ENCODE measurements at regions not wholly inside any gene's neighbourhood (a gene's known extent, or its start where the extent isn't known, plus 50 kb on each side); places are given as distances from the start of the nearest gene placed in this dataset.

GRCh38 chr12:123094349-123095077 lies 56.4 kb downstream of the PITPNM2 start (continued):
- TF ChIP-seq, protein P1, sequence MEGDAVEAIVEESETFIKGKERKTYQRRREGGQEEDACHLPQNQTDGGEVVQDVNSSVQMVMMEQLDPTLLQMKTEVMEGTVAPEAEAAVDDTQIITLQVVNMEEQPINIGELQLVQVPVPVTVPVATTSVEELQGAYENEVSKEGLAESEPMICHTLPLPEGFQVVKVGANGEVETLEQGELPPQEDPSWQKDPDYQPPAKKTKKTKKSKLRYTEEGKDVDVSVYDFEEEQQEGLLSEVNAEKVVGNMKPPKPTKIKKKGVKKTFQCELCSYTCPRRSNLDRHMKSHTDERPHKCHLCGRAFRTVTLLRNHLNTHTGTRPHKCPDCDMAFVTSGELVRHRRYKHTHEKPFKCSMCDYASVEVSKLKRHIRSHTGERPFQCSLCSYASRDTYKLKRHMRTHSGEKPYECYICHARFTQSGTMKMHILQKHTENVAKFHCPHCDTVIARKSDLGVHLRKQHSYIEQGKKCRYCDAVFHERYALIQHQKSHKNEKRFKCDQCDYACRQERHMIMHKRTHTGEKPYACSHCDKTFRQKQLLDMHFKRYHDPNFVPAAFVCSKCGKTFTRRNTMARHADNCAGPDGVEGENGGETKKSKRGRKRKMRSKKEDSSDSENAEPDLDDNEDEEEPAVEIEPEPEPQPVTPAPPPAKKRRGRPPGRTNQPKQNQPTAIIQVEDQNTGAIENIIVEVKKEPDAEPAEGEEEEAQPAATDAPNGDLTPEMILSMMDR (CRISPR knock-in tag; IDR thresholded peaks at IDR 0.05): no peak
- TF ChIP-seq ATF3 (CRISPR knock-in tag; IDR thresholded peaks at IDR 0.05) (peak; percentile 79; the same call in 1 of the 2 replicates), TOE1 (CRISPR knock-in tag; IDR thresholded peaks at IDR 0.05) (no peak), ELF3 (CRISPR knock-in tag; IDR thresholded peaks at IDR 0.05) (peak; percentile 70), ZFY (CRISPR knock-in tag; IDR thresholded peaks at IDR 0.05) (peak; percentile 50), TRIM24 (CRISPR knock-in tag; IDR thresholded peaks at IDR 0.05) (no peak), MEIS1 (CRISPR knock-in tag; IDR thresholded peaks at IDR 0.05; ENCODE audit: borderline replicate concordance) (no peak), KDM3A (CRISPR knock-in tag; IDR thresholded peaks at IDR 0.05; ENCODE audit: low read depth) (no peak), ZNF83 (CRISPR knock-in tag; IDR thresholded peaks at IDR 0.05; ENCODE audit: borderline replicate concordance) (no peak), PHF5A (CRISPR knock-in tag; IDR thresholded peaks at IDR 0.05; ENCODE audit: low read depth, unreplicated experiment) (no peak), RFXAP (CRISPR knock-in tag; IDR thresholded peaks at IDR 0.05; ENCODE audit: borderline replicate concordance) (no peak), ZNF460 (CRISPR knock-in tag; IDR thresholded peaks at IDR 0.05; ENCODE audit: borderline replicate concordance) (no peak), ZNF567 (CRISPR knock-in tag; IDR thresholded peaks at IDR 0.05; ENCODE audit: borderline replicate concordance) (no peak), MIER2 (CRISPR knock-in tag; IDR thresholded peaks at IDR 0.05) (no peak), PLSCR1 (CRISPR knock-in tag; IDR thresholded peaks at IDR 0.05; ENCODE audit: borderline replicate concordance) (no peak), ZNF678 (CRISPR knock-in tag; IDR thresholded peaks at IDR 0.05) (no peak), RBM22 (optimal IDR thresholded peaks at IDR 0.05; ENCODE audit: low read length) (no peak), ZNF3 (CRISPR knock-in tag; IDR thresholded peaks at IDR 0.05) (no peak)
- TF ChIP-seq, protein P2, sequence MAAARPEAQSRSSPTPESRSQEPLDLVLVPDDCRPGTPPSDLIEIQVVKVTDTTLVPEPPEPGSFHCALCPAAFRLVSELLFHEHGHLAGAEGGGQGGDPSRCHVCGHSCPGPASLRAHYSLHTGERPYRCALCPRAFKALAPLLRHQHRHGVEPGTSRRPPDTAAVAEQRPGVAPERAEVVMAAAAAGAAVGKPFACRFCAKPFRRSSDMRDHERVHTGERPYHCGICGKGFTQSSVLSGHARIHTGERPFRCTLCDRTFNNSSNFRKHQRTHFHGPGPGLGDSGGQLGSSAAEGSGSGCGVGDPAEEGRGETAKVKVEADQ (CRISPR knock-in tag; IDR thresholded peaks at IDR 0.05; ENCODE audit: borderline replicate concordance): no peak
- TF ChIP-seq, protein P3, sequence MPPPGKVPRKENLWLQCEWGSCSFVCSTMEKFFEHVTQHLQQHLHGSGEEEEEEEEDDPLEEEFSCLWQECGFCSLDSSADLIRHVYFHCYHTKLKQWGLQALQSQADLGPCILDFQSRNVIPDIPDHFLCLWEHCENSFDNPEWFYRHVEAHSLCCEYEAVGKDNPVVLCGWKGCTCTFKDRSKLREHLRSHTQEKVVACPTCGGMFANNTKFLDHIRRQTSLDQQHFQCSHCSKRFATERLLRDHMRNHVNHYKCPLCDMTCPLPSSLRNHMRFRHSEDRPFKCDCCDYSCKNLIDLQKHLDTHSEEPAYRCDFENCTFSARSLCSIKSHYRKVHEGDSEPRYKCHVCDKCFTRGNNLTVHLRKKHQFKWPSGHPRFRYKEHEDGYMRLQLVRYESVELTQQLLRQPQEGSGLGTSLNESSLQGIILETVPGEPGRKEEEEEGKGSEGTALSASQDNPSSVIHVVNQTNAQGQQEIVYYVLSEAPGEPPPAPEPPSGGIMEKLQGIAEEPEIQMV (CRISPR knock-in tag; IDR thresholded peaks at IDR 0.05; ENCODE audit: low read depth): no peak
- TF ChIP-seq, protein P4, sequence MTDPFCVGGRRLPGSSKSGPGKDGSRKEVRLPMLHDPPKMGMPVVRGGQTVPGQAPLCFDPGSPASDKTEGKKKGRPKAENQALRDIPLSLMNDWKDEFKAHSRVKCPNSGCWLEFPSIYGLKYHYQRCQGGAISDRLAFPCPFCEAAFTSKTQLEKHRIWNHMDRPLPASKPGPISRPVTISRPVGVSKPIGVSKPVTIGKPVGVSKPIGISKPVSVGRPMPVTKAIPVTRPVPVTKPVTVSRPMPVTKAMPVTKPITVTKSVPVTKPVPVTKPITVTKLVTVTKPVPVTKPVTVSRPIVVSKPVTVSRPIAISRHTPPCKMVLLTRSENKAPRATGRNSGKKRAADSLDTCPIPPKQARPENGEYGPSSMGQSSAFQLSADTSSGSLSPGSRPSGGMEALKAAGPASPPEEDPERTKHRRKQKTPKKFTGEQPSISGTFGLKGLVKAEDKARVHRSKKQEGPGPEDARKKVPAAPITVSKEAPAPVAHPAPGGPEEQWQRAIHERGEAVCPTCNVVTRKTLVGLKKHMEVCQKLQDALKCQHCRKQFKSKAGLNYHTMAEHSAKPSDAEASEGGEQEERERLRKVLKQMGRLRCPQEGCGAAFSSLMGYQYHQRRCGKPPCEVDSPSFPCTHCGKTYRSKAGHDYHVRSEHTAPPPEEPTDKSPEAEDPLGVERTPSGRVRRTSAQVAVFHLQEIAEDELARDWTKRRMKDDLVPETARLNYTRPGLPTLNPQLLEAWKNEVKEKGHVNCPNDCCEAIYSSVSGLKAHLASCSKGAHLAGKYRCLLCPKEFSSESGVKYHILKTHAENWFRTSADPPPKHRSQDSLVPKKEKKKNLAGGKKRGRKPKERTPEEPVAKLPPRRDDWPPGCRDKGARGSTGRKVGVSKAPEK (CRISPR knock-in tag; IDR thresholded peaks at IDR 0.05; ENCODE audit: borderline replicate concordance): no peak

All from HepG2 (cell line).